ENCODE measurements at regions not wholly inside any gene's neighbourhood (a gene's known extent, or its start where the extent isn't known, plus 50 kb on each side); places are given as distances from the start of the nearest gene placed in this dataset.

DNA sequence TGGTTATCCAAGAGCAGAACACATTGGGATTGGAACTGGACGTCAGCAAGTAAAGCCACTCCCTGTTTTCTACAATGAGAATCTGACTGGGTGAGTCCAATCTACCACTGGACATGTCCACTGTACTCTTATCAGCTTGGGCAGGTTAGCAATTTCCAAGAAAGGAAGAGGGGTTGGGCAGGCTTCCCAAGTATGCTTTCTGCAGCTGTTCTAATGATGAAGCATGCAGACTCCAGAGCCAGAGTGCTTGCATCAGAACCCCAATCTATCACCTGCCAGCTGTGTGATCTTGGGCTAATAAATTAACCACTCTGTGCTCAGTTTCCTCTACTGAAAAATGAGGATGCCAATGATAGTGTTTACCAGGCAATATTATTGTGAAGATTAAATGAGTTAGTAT lies 92.0 kb downstream of the EMP1 start:
- ATAC-seq (no peak), DNase-seq (ENCODE audit: low read depth, low spot score) (no peak)
- no peaks in the 10 kb centered on the region for H4K20me1 ChIP-seq (ENCODE audit: insufficient read depth)
- intact Hi-C loops (cut with micrococcal nuclease): no loop called here
- H3K4me2 ChIP-seq (ENCODE audit: low read length): no peak overlapping the region
- H3K79me2 ChIP-seq (ENCODE audit: insufficient read depth, low read length): no peaks in the 10 kb centered on the region
- TF ChIP-seq RAD21 (IDR thresholded peaks at IDR 0.05; ENCODE audit: low read depth) (no peak), ELF1 (IDR thresholded peaks at IDR 0.05; ENCODE audit: borderline replicate concordance, low read depth) (no peak), POLR2AphosphoS5 (IDR thresholded peaks at IDR 0.05; ENCODE audit: low read depth, low read length) (no peak), ZNF274 (IDR thresholded peaks at IDR 0.05; ENCODE audit: low read depth, low read length) (no peak), CEBPB (IDR thresholded peaks at IDR 0.05; ENCODE audit: low read depth) (no peak), ZFX (IDR thresholded peaks at IDR 0.05) (no peak), SRF (IDR thresholded peaks at IDR 0.05; ENCODE audit: low read depth) (no peak), SIN3A (IDR thresholded peaks at IDR 0.05; ENCODE audit: low read depth) (no peak)
- TF ChIP-seq, protein P1, sequence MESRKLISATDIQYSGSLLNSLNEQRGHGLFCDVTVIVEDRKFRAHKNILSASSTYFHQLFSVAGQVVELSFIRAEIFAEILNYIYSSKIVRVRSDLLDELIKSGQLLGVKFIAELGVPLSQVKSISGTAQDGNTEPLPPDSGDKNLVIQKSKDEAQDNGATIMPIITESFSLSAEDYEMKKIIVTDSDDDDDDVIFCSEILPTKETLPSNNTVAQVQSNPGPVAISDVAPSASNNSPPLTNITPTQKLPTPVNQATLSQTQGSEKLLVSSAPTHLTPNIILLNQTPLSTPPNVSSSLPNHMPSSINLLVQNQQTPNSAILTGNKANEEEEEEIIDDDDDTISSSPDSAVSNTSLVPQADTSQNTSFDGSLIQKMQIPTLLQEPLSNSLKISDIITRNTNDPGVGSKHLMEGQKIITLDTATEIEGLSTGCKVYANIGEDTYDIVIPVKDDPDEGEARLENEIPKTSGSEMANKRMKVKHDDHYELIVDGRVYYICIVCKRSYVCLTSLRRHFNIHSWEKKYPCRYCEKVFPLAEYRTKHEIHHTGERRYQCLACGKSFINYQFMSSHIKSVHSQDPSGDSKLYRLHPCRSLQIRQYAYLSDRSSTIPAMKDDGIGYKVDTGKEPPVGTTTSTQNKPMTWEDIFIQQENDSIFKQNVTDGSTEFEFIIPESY (IDR thresholded peaks at IDR 0.05; ENCODE audit: extremely low read depth, insufficient replicate concordance, low read length): no peak
- TF ChIP-seq, protein P2, sequence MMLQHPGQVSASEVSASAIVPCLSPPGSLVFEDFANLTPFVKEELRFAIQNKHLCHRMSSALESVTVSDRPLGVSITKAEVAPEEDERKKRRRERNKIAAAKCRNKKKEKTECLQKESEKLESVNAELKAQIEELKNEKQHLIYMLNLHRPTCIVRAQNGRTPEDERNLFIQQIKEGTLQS (IDR thresholded peaks at IDR 0.05): no peak
- TF ChIP-seq, protein P3, sequence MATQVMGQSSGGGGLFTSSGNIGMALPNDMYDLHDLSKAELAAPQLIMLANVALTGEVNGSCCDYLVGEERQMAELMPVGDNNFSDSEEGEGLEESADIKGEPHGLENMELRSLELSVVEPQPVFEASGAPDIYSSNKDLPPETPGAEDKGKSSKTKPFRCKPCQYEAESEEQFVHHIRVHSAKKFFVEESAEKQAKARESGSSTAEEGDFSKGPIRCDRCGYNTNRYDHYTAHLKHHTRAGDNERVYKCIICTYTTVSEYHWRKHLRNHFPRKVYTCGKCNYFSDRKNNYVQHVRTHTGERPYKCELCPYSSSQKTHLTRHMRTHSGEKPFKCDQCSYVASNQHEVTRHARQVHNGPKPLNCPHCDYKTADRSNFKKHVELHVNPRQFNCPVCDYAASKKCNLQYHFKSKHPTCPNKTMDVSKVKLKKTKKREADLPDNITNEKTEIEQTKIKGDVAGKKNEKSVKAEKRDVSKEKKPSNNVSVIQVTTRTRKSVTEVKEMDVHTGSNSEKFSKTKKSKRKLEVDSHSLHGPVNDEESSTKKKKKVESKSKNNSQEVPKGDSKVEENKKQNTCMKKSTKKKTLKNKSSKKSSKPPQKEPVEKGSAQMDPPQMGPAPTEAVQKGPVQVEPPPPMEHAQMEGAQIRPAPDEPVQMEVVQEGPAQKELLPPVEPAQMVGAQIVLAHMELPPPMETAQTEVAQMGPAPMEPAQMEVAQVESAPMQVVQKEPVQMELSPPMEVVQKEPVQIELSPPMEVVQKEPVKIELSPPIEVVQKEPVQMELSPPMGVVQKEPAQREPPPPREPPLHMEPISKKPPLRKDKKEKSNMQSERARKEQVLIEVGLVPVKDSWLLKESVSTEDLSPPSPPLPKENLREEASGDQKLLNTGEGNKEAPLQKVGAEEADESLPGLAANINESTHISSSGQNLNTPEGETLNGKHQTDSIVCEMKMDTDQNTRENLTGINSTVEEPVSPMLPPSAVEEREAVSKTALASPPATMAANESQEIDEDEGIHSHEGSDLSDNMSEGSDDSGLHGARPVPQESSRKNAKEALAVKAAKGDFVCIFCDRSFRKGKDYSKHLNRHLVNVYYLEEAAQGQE (IDR thresholded peaks at IDR 0.05; ENCODE audit: low read depth): no peak
- no peak overlapping the region for H3K27ac ChIP-seq (ENCODE audit: low read depth, low read length)
- POLR2A ChIA-PET: no interaction called here
- no peaks in the 10 kb centered on the region for H3K9me2 ChIP-seq (ENCODE audit: insufficient read depth)
- no peaks in the 10 kb centered on the region for H3K9me3 ChIP-seq (ENCODE audit: control insufficient read depth in 1 of 2, insufficient read depth in 1 of 2, low read depth in 1 of 2, low read length in 2 of 2)
- no peaks in the 10 kb centered on the region for H3K27me3 ChIP-seq (ENCODE audit: insufficient read depth, low read length)
- BruUV-seq (replicated peaks): no TSS peak
- H3K36me3 ChIP-seq (ENCODE audit: control insufficient read depth in 1 of 2, insufficient read depth in 2 of 2, low read length in 2 of 2): no peaks in the 10 kb centered on the region
- CTCF ChIA-PET: interaction anchor here (1.4 kb wide), 1 partner anchor 73 kb away, joined by 3 read pairs; no protein-coding TSS in a partner anchor
- no peaks in the 10 kb centered on the region for H3K4me1 ChIP-seq (ENCODE audit: control insufficient read depth in 1 of 2, insufficient read depth in 2 of 2, low read length in 2 of 2)
- H3K4me3 ChIP-seq (replicated peaks in 1 of 2; ENCODE audit: low read depth in 1 of 2, low read length in 2 of 2): no peak overlapping the region
- H3K9ac ChIP-seq (ENCODE audit: low read length): no peak overlapping the region
- no peak overlapping the region for H2AFZ ChIP-seq (ENCODE audit: low read depth, low read length, poor library complexity, severe bottlenecking)
- RAD21 ChIA-PET (ENCODE audit: low non-redundant PET in 1 of 2, low total read pairs in 2 of 2, uncharacterized antibody in 2 of 2, unreplicated experiment in 2 of 2): no interaction called here

All from HCT116 (cell line).